ENCODE measurements at regions not wholly inside any gene's neighbourhood (a gene's known extent, or its start where the extent isn't known, plus 50 kb on each side); places are given as distances from the start of the nearest gene placed in this dataset.

DNA sequence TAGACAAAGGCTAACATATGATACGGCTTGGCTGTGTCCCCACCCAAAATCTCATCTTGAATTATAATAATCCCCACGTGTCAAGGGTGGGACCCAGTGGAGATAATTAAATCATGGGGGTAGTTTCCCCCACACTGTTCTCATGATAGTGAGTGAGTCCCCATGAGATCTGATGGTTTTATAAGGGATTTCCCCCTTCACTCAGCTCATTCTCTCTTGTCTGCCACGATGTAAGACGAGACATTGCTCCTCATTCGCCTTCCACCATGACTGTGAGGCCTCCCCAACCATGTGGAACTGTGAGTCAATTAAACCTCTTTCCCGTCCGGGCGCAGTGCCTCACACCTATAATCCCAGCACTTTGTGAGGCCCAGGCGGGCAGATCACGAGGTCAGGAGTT, 143.5 kb downstream of the RXFP2 start:
- TF ChIP-seq, protein P1, sequence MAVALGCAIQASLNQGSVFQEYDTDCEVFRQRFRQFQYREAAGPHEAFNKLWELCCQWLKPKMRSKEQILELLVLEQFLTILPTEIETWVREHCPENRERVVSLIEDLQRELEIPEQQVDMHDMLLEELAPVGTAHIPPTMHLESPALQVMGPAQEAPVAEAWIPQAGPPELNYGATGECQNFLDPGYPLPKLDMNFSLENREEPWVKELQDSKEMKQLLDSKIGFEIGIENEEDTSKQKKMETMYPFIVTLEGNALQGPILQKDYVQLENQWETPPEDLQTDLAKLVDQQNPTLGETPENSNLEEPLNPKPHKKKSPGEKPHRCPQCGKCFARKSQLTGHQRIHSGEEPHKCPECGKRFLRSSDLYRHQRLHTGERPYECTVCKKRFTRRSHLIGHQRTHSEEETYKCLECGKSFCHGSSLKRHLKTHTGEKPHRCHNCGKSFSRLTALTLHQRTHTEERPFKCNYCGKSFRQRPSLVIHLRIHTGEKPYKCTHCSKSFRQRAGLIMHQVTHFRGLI (tag by site-specific recombination; IDR thresholded peaks at IDR 0.05) = no peak
- TF ChIP-seq ZNF701 (tag by site-specific recombination; IDR thresholded peaks at IDR 0.05) (no peak), ZNF629 (tag by site-specific recombination; IDR thresholded peaks at IDR 0.05) (no peak), YY2 (tag by site-specific recombination; IDR thresholded peaks at IDR 0.05) (no peak), ZNF510 (tag by site-specific recombination; IDR thresholded peaks at IDR 0.05; ENCODE audit: insufficient replicate concordance) (no peak), ZNF792 (tag by site-specific recombination; IDR thresholded peaks at IDR 0.05) (no peak), BCL11A (tag by site-specific recombination; IDR thresholded peaks at IDR 0.05; ENCODE audit: low read depth) (no peak), ZNF10 (tag by site-specific recombination; IDR thresholded peaks at IDR 0.05) (no peak), ZNF274 (IDR thresholded peaks at IDR 0.05; ENCODE audit: low read length) (no peak), ZNF274 (tag by site-specific recombination; IDR thresholded peaks at IDR 0.05; ENCODE audit: borderline replicate concordance) (no peak)
- TF ChIP-seq, protein P2, sequence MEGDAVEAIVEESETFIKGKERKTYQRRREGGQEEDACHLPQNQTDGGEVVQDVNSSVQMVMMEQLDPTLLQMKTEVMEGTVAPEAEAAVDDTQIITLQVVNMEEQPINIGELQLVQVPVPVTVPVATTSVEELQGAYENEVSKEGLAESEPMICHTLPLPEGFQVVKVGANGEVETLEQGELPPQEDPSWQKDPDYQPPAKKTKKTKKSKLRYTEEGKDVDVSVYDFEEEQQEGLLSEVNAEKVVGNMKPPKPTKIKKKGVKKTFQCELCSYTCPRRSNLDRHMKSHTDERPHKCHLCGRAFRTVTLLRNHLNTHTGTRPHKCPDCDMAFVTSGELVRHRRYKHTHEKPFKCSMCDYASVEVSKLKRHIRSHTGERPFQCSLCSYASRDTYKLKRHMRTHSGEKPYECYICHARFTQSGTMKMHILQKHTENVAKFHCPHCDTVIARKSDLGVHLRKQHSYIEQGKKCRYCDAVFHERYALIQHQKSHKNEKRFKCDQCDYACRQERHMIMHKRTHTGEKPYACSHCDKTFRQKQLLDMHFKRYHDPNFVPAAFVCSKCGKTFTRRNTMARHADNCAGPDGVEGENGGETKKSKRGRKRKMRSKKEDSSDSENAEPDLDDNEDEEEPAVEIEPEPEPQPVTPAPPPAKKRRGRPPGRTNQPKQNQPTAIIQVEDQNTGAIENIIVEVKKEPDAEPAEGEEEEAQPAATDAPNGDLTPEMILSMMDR (tag by site-specific recombination; IDR thresholded peaks at IDR 0.05) = no peak
- TF ChIP-seq, protein P3, sequence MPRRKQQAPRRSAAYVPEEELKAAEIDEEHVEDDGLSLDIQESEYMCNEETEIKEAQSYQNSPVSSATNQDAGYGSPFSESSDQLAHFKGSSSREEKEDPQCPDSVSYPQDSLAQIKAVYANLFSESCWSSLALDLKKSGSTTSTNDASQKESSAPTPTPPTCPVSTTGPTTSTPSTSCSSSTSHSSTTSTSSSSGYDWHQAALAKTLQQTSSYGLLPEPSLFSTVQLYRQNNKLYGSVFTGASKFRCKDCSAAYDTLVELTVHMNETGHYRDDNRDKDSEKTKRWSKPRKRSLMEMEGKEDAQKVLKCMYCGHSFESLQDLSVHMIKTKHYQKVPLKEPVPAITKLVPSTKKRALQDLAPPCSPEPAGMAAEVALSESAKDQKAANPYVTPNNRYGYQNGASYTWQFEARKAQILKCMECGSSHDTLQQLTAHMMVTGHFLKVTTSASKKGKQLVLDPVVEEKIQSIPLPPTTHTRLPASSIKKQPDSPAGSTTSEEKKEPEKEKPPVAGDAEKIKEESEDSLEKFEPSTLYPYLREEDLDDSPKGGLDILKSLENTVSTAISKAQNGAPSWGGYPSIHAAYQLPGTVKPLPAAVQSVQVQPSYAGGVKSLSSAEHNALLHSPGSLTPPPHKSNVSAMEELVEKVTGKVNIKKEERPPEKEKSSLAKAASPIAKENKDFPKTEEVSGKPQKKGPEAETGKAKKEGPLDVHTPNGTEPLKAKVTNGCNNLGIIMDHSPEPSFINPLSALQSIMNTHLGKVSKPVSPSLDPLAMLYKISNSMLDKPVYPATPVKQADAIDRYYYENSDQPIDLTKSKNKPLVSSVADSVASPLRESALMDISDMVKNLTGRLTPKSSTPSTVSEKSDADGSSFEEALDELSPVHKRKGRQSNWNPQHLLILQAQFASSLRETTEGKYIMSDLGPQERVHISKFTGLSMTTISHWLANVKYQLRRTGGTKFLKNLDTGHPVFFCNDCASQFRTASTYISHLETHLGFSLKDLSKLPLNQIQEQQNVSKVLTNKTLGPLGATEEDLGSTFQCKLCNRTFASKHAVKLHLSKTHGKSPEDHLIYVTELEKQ (tag by site-specific recombination; IDR thresholded peaks at IDR 0.05; ENCODE audit: borderline replicate concordance) = no peak
- TF ChIP-seq, protein P4, sequence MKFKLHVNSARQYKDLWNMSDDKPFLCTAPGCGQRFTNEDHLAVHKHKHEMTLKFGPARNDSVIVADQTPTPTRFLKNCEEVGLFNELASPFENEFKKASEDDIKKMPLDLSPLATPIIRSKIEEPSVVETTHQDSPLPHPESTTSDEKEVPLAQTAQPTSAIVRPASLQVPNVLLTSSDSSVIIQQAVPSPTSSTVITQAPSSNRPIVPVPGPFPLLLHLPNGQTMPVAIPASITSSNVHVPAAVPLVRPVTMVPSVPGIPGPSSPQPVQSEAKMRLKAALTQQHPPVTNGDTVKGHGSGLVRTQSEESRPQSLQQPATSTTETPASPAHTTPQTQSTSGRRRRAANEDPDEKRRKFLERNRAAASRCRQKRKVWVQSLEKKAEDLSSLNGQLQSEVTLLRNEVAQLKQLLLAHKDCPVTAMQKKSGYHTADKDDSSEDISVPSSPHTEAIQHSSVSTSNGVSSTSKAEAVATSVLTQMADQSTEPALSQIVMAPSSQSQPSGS (tag by site-specific recombination; IDR thresholded peaks at IDR 0.05; ENCODE audit: low read depth) = no peak
- TF ChIP-seq, protein P5, sequence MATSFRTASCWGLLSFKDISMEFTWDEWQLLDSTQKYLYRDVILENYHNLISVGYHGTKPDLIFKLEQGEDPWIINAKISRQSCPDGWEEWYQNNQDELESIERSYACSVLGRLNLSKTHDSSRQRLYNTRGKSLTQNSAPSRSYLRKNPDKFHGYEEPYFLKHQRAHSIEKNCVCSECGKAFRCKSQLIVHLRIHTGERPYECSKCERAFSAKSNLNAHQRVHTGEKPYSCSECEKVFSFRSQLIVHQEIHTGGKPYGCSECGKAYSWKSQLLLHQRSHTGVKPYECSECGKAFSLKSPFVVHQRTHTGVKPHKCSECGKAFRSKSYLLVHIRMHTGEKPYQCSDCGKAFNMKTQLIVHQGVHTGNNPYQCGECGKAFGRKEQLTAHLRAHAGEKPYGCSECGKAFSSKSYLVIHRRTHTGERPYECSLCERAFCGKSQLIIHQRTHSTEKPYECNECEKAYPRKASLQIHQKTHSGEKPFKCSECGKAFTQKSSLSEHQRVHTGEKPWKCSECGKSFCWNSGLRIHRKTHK (tag by site-specific recombination; IDR thresholded peaks at IDR 0.05) = no peak
